CD14-positive monocyte (primary cell): ENCODE measurements at regions not wholly inside any gene's neighbourhood (a gene's known extent, or its start where the extent isn't known, plus 50 kb on each side); places are given as distances from the start of the nearest gene placed in this dataset.
"Not testable (repeated sequence)": the region's sequence is repeated elsewhere in the genome, so short reads cannot be mapped to it uniquely, and the experiment has no call there.

Experiments used
- DNase-seq, 3 donors: peaks; one replicate each; pipeline ENCODE4 v3.0.0-alpha.2; 2011 to 2022
- H2AFZ ChIP-seq: 2 replicates; pipeline ENCODE4 v1.6.0; 2012; ENCODE audit warnings: mild to moderate bottlenecking, low read depth, low read length, inconsistent platforms; ENCODE audit not compliant: insufficient read depth, poor library complexity, severe bottlenecking
- H3K27ac ChIP-seq, 2 donors: 1 replicate in 1 of 2; 2 replicates in 1 of 2; pipeline ENCODE4 v1.5.1; 2012 to 2013; ENCODE audit warnings: low read length in 2 of 2, control low read depth in 1 of 2, inconsistent platforms in 1 of 2, low read depth in 1 of 2, mild to moderate bottlenecking in 1 of 2
- H3K27me3 ChIP-seq, 2 donors: one replicate each; pipeline versions ENCODE4 v1.6.0 to v1.6.1; 2011 to 2013; ENCODE audit warnings: low read length in 2 of 2; ENCODE audit not compliant: control insufficient read depth in 2 of 2, insufficient read depth in 2 of 2
- H3K36me3 ChIP-seq, 2 donors: replicated peaks in 1 of 2; 1 replicate in 1 of 2; 2 replicates in 1 of 2; pipeline versions ENCODE4 v1.5.1 to v1.6.1; 2012 to 2013; ENCODE audit warnings: low read length in 2 of 2, control low read depth in 1 of 2, inconsistent platforms in 1 of 2, mild to moderate bottlenecking in 1 of 2; ENCODE audit not compliant: insufficient read depth in 2 of 2, control insufficient read depth in 1 of 2
- H3K4me1 ChIP-seq, 2 donors: 1 replicate in 1 of 2; 2 replicates in 1 of 2; pipeline versions ENCODE4 v1.5.1 to v1.6.1; 2012 to 2013; ENCODE audit warnings: low read length in 2 of 2, control low read depth in 1 of 2, inconsistent platforms in 1 of 2, mild to moderate bottlenecking in 1 of 2, moderate library complexity in 1 of 2; ENCODE audit not compliant: insufficient read depth in 2 of 2, control insufficient read depth in 1 of 2
- H3K4me2 ChIP-seq: replicated peaks from 2 replicates; pipeline ENCODE3; 2012; ENCODE audit warnings: low read length, moderate library complexity, mild to moderate bottlenecking; ENCODE audit not compliant: poor library complexity, severe bottlenecking; ENCODE audit errors: extremely low read depth
- H3K4me3 ChIP-seq, 3 experiments: fragments of 200-600 bp in 1 of 3; sonication (generic) in 1 of 3; replicated peaks in 1 of 3; 1 replicate in 2 of 3; 2 replicates in 1 of 3; pipeline ENCODE4 v1.5.1; 2011 to 2013; ENCODE audit warnings: low read length in 3 of 3, mild to moderate bottlenecking in 3 of 3, control low read depth in 2 of 3, low read depth in 2 of 3, inconsistent platforms in 1 of 3, moderate library complexity in 1 of 3
- H3K79me2 ChIP-seq: 2 replicates; pipeline ENCODE4 v1.6.0; 2012; ENCODE audit warnings: mild to moderate bottlenecking, control low read depth, inconsistent platforms, low read length, moderate library complexity; ENCODE audit not compliant: insufficient read depth
- H3K9ac ChIP-seq: 2 replicates; pipeline ENCODE4 v1.6.0; 2017; ENCODE audit warnings: low read length, mild to moderate bottlenecking; ENCODE audit not compliant: insufficient read depth, poor library complexity, severe bottlenecking
- H3K9me3 ChIP-seq, 2 donors: replicated peaks in 1 of 2; 1 replicate in 1 of 2; 2 replicates in 1 of 2; pipeline versions ENCODE4 v1.5.1 to v1.6.1; 2012 to 2013; ENCODE audit warnings: low read length in 2 of 2, control low read depth in 1 of 2; ENCODE audit not compliant: control insufficient read depth in 1 of 2, insufficient read depth in 1 of 2
- H4K20me1 ChIP-seq: 2 replicates; pipeline ENCODE4 v1.6.0; 2012; ENCODE audit warnings: mild to moderate bottlenecking, low read length, control low read depth, moderate library complexity; ENCODE audit not compliant: insufficient read depth
- H3K27ac Mint-ChIP-seq, 7 donors: one replicate each; pipeline ENCODE4 v1.8.0; 2020; ENCODE audit warnings: mild to moderate bottlenecking in 7 of 7, mixed read lengths in 7 of 7, moderate library complexity in 6 of 7, inconsistent platforms in 2 of 7
- H3K27me3 Mint-ChIP-seq, 3 donors: one replicate each; pipeline ENCODE4 v1.8.0; 2021 to 2022; ENCODE audit warnings: low read depth in 3 of 3, mild to moderate bottlenecking in 3 of 3, mixed read lengths in 3 of 3, moderate library complexity in 3 of 3, inconsistent platforms in 1 of 3
- H3K36me3 Mint-ChIP-seq, 2 donors: one replicate each; pipeline ENCODE4 v1.8.0; 2020; ENCODE audit warnings: mixed read lengths in 2 of 2, inconsistent platforms in 1 of 2, mild to moderate bottlenecking in 1 of 2
- H3K4me1 Mint-ChIP-seq: one replicate; pipeline ENCODE4 v1.8.0; 2020; ENCODE audit warnings: mild to moderate bottlenecking, mixed read lengths
- H3K4me3 Mint-ChIP-seq, 2 donors: one replicate each; pipeline ENCODE4 v1.8.0; 2020; ENCODE audit warnings: mild to moderate bottlenecking in 2 of 2, mixed read lengths in 2 of 2, moderate library complexity in 1 of 2
- H3K9me3 Mint-ChIP-seq, 7 donors: one replicate each; pipeline ENCODE4 v1.8.0; 2020 to 2022; ENCODE audit warnings: mixed read lengths in 7 of 7, mild to moderate bottlenecking in 6 of 7, moderate library complexity in 6 of 7, inconsistent platforms in 2 of 7
- CTCF ChIP-seq: fragments of 200-600 bp; IDR thresholded peaks from one replicate; pipeline ENCODE4 v1.8.0; 2022; ENCODE audit warnings: antibody characterized with exemption, mild to moderate bottlenecking
- WGBS: methylation state at CpG from one replicate; pipeline ENCODE4 v1.1.5; 2013; ENCODE audit warnings: missing lambda C conversion rate; ENCODE audit not compliant: insufficient coverage; 5-methylcytosine and 5-hydroxymethylcytosine counted together
- intact Hi-C, 2 donors: fragments of 100-400 bp; cut with micrococcal nuclease; formaldehyde crosslinking; loops; one replicate each; pipeline versions ENCODE4 v1.15.0 to v1.15.1; 2023

GRCh38 chr17:63286254-63286653 is 159.9 kb downstream of the CYB561 start:
- Histone ChIP-seq H3K4me1 (no peaks in the 10 kb centered on the region), H3K27me3 (no peaks in the 10 kb centered on the region), H3K4me2 (no peak overlapping the region), H3K9ac (no peak overlapping the region), H3K9me3 (peaks cover 8 to 22% of the 10 kb centered on the region in 2 donors), H3K79me2 (no peaks in the 10 kb centered on the region), H3K4me3 (no peak overlapping the region), H3K27ac (no peak overlapping the region), H3K36me3 (no peaks in the 10 kb centered on the region), H2AFZ (no peak overlapping the region), H4K20me1 (no peaks in the 10 kb centered on the region)
- DNase-seq, result no peak
- Mint-ChIP-seq H3K27me3 (no peaks in the 10 kb centered on the region), H3K9me3 (peaks cover 16 to 37% (median 25%) of the 10 kb centered on the region in 7 donors), H3K4me3 (no peak overlapping the region), H3K36me3 (peaks cover 4% of the 10 kb centered on the region in 2 donors), H3K4me1 (peaks cover 6% of the 10 kb centered on the region), H3K27ac (no peak overlapping the region)
- intact Hi-C loops, result no loop called here
- no peak for TF ChIP-seq CTCF

GRCh38 chr17:63287006-63287405 is 159.1 kb downstream of the CYB561 start:
- not testable (repeated sequence) for H3K36me3 Mint-ChIP-seq, H3K4me1 Mint-ChIP-seq

More at GRCh38 chr17:63287006-63287405, 159.1 kb downstream of the CYB561 start:
- H4K20me1 ChIP-seq, intact Hi-C loops, H3K4me1 ChIP-seq, H2AFZ ChIP-seq, H3K27ac ChIP-seq, H3K4me3 ChIP-seq, H3K27me3 ChIP-seq, H3K36me3 ChIP-seq, H3K4me3 Mint-ChIP-seq, H3K79me2 ChIP-seq, H3K4me2 ChIP-seq, H3K27me3 Mint-ChIP-seq, DNase-seq, H3K9ac ChIP-seq, H3K27ac Mint-ChIP-seq: not testable (repeated sequence)
- WGBS, result no CpG with 5 or more reads among the region's 4 CpGs
- peaks cover 16 to 37% (median 25%) of the 10 kb centered on the region in 7 donors for H3K9me3 Mint-ChIP-seq
- H3K9me3 ChIP-seq, result peaks cover 8 to 22% of the 10 kb centered on the region in 2 donors
